Fibroblast of lung (primary cell): ENCODE measurements at regions not wholly inside any gene's neighbourhood (a gene's known extent, or its start where the extent isn't known, plus 50 kb on each side); places are given as distances from the start of the nearest gene placed in this dataset.

Experiments
- DNase-seq, 2 donors: peaks; one replicate each; pipeline versions ENCODE4 v3.0.0 to v3.0.0-alpha.2; 2010; ENCODE audit warnings: low read depth in 2 of 2
- H2AFZ ChIP-seq: 2 replicates; pipeline ENCODE4 v1.5.1; 2012; ENCODE audit warnings: low read length, control low read depth, inconsistent platforms
- H3K27ac ChIP-seq: 2 replicates; pipeline ENCODE4 v1.5.1; 2011; ENCODE audit warnings: low read length, control low read depth; ENCODE audit not compliant: insufficient read depth
- H3K27me3 ChIP-seq: 2 replicates; pipeline ENCODE4 v1.5.1; 2011; ENCODE audit warnings: mild to moderate bottlenecking, low read length; ENCODE audit not compliant: control insufficient read depth, insufficient read depth
- H3K36me3 ChIP-seq: 2 replicates; pipeline ENCODE4 v1.5.1; 2011; ENCODE audit warnings: low read length; ENCODE audit not compliant: control insufficient read depth, insufficient read depth
- H3K4me1 ChIP-seq: 2 replicates; pipeline ENCODE4 v1.5.1; 2011; ENCODE audit warnings: low read length; ENCODE audit not compliant: control insufficient read depth, insufficient read depth; ENCODE audit errors: extremely low read depth
- H3K4me2 ChIP-seq: 2 replicates; pipeline ENCODE4 v1.5.1; 2011; ENCODE audit warnings: low read length, control low read depth; ENCODE audit not compliant: insufficient read depth; ENCODE audit errors: extremely low read depth
- H3K4me3 ChIP-seq, 4 experiments: fragments of 200-600 bp in 1 of 4; sonication (generic) in 1 of 4; replicated peaks in 1 of 4; 2 replicates each; pipeline ENCODE4 v1.5.1; 2011 to 2016; ENCODE audit warnings: low read length in 4 of 4, low read depth in 3 of 4, mild to moderate bottlenecking in 3 of 4, control low read depth in 2 of 4, inconsistent platforms in 1 of 4, mixed read lengths in 1 of 4; ENCODE audit not compliant: insufficient read depth in 1 of 4; ENCODE audit errors: control extremely low read depth in 1 of 4
- H3K79me2 ChIP-seq: 2 replicates; pipeline ENCODE4 v1.5.1; 2012; ENCODE audit warnings: mild to moderate bottlenecking, low read length, inconsistent platforms; ENCODE audit not compliant: control insufficient read depth, insufficient read depth
- H3K9ac ChIP-seq: 2 replicates; pipeline ENCODE4 v1.5.1; 2011; ENCODE audit warnings: mild to moderate bottlenecking, low read length, control low read depth; ENCODE audit not compliant: insufficient read depth
- H3K9me3 ChIP-seq: 2 replicates; pipeline ENCODE4 v1.5.1; 2012; ENCODE audit warnings: low read depth, low read length; ENCODE audit not compliant: control insufficient read depth, insufficient read depth
- H4K20me1 ChIP-seq: 2 replicates; pipeline ENCODE4 v1.5.1; 2011; ENCODE audit warnings: low read length; ENCODE audit not compliant: control insufficient read depth, insufficient read depth; ENCODE audit errors: extremely low read depth
- CTCF ChIP-seq, 2 donors: IDR thresholded peaks in 1 of 2; conservative IDR thresholded peaks in 1 of 2; 1 replicate in 1 of 2; 2 replicates in 1 of 2; pipeline ENCODE4 v1.5.1; 2011 to 2012; ENCODE audit warnings: low read length in 2 of 2, control low read depth in 1 of 2, inconsistent platforms in 1 of 2, low read depth in 1 of 2, mild to moderate bottlenecking in 1 of 2
- EZH2 ChIP-seq: IDR thresholded peaks from 2 replicates; pipeline ENCODE4 v1.5.1; 2012; ENCODE audit warnings: low read length, control low read depth, mild to moderate bottlenecking; ENCODE audit errors: missing control alignments

- no peak for DNase-seq
- peaks cover 3% of the 10 kb centered on the region for H3K27me3 ChIP-seq
- peaks cover 3% of the 10 kb centered on the region for H3K4me1 ChIP-seq
- no peak overlapping the region for H3K9ac ChIP-seq
- TF ChIP-seq CTCF (conservative IDR thresholded peaks at IDR 0.05 in 1 of 2, IDR thresholded peaks at IDR 0.05 in 1 of 2; ENCODE audit: low read depth in 1 of 2, low read length in 2 of 2): no peak
- no peak for TF ChIP-seq EZH2
- no peak overlapping the region for H3K27ac ChIP-seq
- no peak overlapping the region for H2AFZ ChIP-seq
- no peaks in the 10 kb centered on the region for H3K79me2 ChIP-seq
- no peaks in the 10 kb centered on the region for H3K9me3 ChIP-seq
- no peaks in the 10 kb centered on the region for H4K20me1 ChIP-seq
- no peak overlapping the region for H3K4me3 ChIP-seq
- H3K36me3 ChIP-seq: no peaks in the 10 kb centered on the region
- no peak overlapping the region for H3K4me2 ChIP-seq
Measured at GRCh38 chr1:101299710-101300109, 62.9 kb downstream of the S1PR1 start.

- no peak overlapping the region for H3K4me2 ChIP-seq
- H2AFZ ChIP-seq: no peak overlapping the region
- H3K9me3 ChIP-seq: no peaks in the 10 kb centered on the region
- peaks cover 3% of the 10 kb centered on the region for H3K4me1 ChIP-seq
- H3K79me2 ChIP-seq: no peaks in the 10 kb centered on the region
- H3K36me3 ChIP-seq: no peaks in the 10 kb centered on the region
- no peak overlapping the region for H3K27ac ChIP-seq
- H3K9ac ChIP-seq: no peak overlapping the region
- no peak for DNase-seq
- H3K4me3 ChIP-seq: no peak overlapping the region
- peaks cover 3% of the 10 kb centered on the region for H3K27me3 ChIP-seq
- no peaks in the 10 kb centered on the region for H4K20me1 ChIP-seq
- TF ChIP-seq EZH2 (no peak), CTCF (conservative IDR thresholded peaks at IDR 0.05 in 1 of 2, IDR thresholded peaks at IDR 0.05 in 1 of 2; ENCODE audit: low read depth in 1 of 2, low read length in 2 of 2) (no peak)
Measured at GRCh38 chr1:101300916-101301315, 64.1 kb downstream of the S1PR1 start.

GRCh38 chr1:101301446-101302057 is 64.7 kb downstream of the S1PR1 start:
- DNase-seq: no peak
- TF ChIP-seq CTCF (conservative IDR thresholded peaks at IDR 0.05 in 1 of 2, IDR thresholded peaks at IDR 0.05 in 1 of 2; ENCODE audit: low read depth in 1 of 2, low read length in 2 of 2): no peak
- no peak for TF ChIP-seq EZH2

More at GRCh38 chr1:101301446-101302057, 64.7 kb downstream of the S1PR1 start:
- no peaks in the 10 kb centered on the region for H3K36me3 ChIP-seq
- no peaks in the 10 kb centered on the region for H4K20me1 ChIP-seq
- H3K4me3 ChIP-seq: no peak overlapping the region
- no peak overlapping the region for H3K4me2 ChIP-seq
- no peaks in the 10 kb centered on the region for H3K9me3 ChIP-seq
- H3K4me1 ChIP-seq: peaks cover 3% of the 10 kb centered on the region
- no peaks in the 10 kb centered on the region for H3K79me2 ChIP-seq
- H2AFZ ChIP-seq: no peak overlapping the region
- H3K27ac ChIP-seq: no peak overlapping the region
- H3K27me3 ChIP-seq: peaks cover 3% of the 10 kb centered on the region
- no peak overlapping the region for H3K9ac ChIP-seq
